Uterus (tissue), 2 donors: ENCODE measurements at regions not wholly inside any gene's neighbourhood (a gene's known extent, or its start where the extent isn't known, plus 50 kb on each side); places are given as distances from the start of the nearest gene placed in this dataset.

Source experiments
- CTCF ChIP-seq, 4 experiments: fragments of 200-600 bp in 2 of 4; fragments of 450-650 bp in 2 of 4; sonication (generic) in 2 of 4; IDR thresholded peaks; one replicate each; pipeline ENCODE4 v1.5.1; 2016 to 2019; ENCODE audit warnings: antibody characterized with exemption in 4 of 4, mild to moderate bottlenecking in 2 of 4, moderate library complexity in 1 of 4
- POLR2A ChIP-seq, 2 donors: fragments of 450-650 bp; IDR thresholded peaks; one replicate each; pipeline ENCODE4 v1.6.1; 2016; ENCODE audit warnings: antibody characterized with exemption in 2 of 2, mild to moderate bottlenecking in 1 of 2, moderate library complexity in 1 of 2

GRCh38 chr10:64076322-64076940, 555.2 kb downstream of the REEP3 start:
- no peak for TF ChIP-seq CTCF (IDR thresholded peaks at IDR 0.05)
- no peak for TF ChIP-seq POLR2A (IDR thresholded peaks at IDR 0.05)
